Bone marrow (tissue), 2 donors: ENCODE measurements at regions not wholly inside any gene's neighbourhood (a gene's known extent, or its start where the extent isn't known, plus 50 kb on each side); places are given as distances from the start of the nearest gene placed in this dataset.

ENCODE experiments used
- DNase-seq, 2 donors: peaks; one replicate each; lab custom pipeline; 2025; lab: John Stamatoyannopoulos, UW

GRCh38 chr5:2696156-2696807 is 55.2 kb downstream of the IRX2 start:
- no peak for DNase-seq

GRCh38 chr5:2695200-2695891 is 56.1 kb downstream of the IRX2 start:
- DNase-seq, result no peak

GRCh38 chr5:2691530-2691929 is 59.9 kb downstream of the IRX2 start:
- no peak for DNase-seq

- no peak for DNase-seq
Observed at GRCh38 chr5:2690293-2690692, 61.2 kb downstream of the IRX2 start.

GRCh38 chr5:2688586-2688985 is 62.9 kb downstream of the IRX2 start:
- no peak for DNase-seq

GRCh38 chr5:2687746-2688145 is 63.7 kb downstream of the IRX2 start:
- DNase-seq, result no peak

GRCh38 chr5:2686321-2687124 is 65.0 kb downstream of the IRX2 start:
- no peak for DNase-seq

GRCh38 chr5:2685651-2686272 is 65.7 kb downstream of the IRX2 start:
- DNase-seq, result no peak

GRCh38 chr5:2684606-2685005 is 66.9 kb downstream of the IRX2 start:
- no peak for DNase-seq

GRCh38 chr5:2683720-2684119 is 67.8 kb downstream of the IRX2 start:
- no peak for DNase-seq

GRCh38 chr5:2681476-2681875 is 70.0 kb downstream of the IRX2 start:
- no peak for DNase-seq

- no peak for DNase-seq
Observed at GRCh38 chr5:2680979-2681378, 70.5 kb downstream of the IRX2 start.

- no peak for DNase-seq
Observed at GRCh38 chr5:2677689-2678088, 73.8 kb downstream of the IRX2 start.

- no peak for DNase-seq
Observed at GRCh38 chr5:2675548-2675947, 75.9 kb downstream of the IRX2 start.

GRCh38 chr5:2674456-2674855 is 77.0 kb downstream of the IRX2 start:
- DNase-seq, result no peak

GRCh38 chr5:2670940-2671339 is 80.5 kb downstream of the IRX2 start:
- no peak for DNase-seq

- DNase-seq, result no peak
Observed at GRCh38 chr5:2669913-2670312, 81.6 kb downstream of the IRX2 start.

GRCh38 chr5:2669259-2669658 is 82.2 kb downstream of the IRX2 start:
- no peak for DNase-seq

- DNase-seq, result no peak
Observed at GRCh38 chr5:2666081-2666480, 85.4 kb downstream of the IRX2 start.

- no peak for DNase-seq
Observed at GRCh38 chr5:2663489-2663888, 88.0 kb downstream of the IRX2 start.

- no peak for DNase-seq
Observed at GRCh38 chr5:2660315-2660714, 91.2 kb downstream of the IRX2 start.

GRCh38 chr5:2658881-2659470 is 92.5 kb downstream of the IRX2 start:
- DNase-seq, result no peak
